Upper lobe of right lung (tissue), 1 donor: ENCODE measurements at regions not wholly inside any gene's neighbourhood (a gene's known extent, or its start where the extent isn't known, plus 50 kb on each side); places are given as distances from the start of the nearest gene placed in this dataset.
A peak's percentile ranks its signal among the peaks of the same experiment; 100 is the strongest.

ENCODE experiments used
- ATAC-seq: fragments of 200-7000 bp; cut with Tn5 transposase; one replicate; pipeline ENCODE4 v1.9.1; 2020; ENCODE audit warnings: mild to moderate bottlenecking, moderate library complexity
- DNase-seq: peaks from one replicate; pipeline ENCODE4 v3.0.0-alpha.2; 2020
- H3K27ac ChIP-seq: fragments of 200-600 bp; one replicate; pipeline ENCODE4 v1.8.0; 2022
- H3K27me3 ChIP-seq: fragments of 200-600 bp; one replicate; pipeline ENCODE4 v1.8.0; 2022; ENCODE audit warnings: mild to moderate bottlenecking
- H3K36me3 ChIP-seq: fragments of 200-600 bp; one replicate; pipeline ENCODE4 v1.8.0; 2022
- H3K4me1 ChIP-seq: fragments of 200-600 bp; one replicate; pipeline ENCODE4 v1.8.0; 2022
- H3K4me3 ChIP-seq: fragments of 200-600 bp; one replicate; pipeline ENCODE4 v1.8.0; 2022; ENCODE audit warnings: mild to moderate bottlenecking
- H3K9me3 ChIP-seq: fragments of 200-600 bp; one replicate; pipeline ENCODE4 v1.8.0; 2022
- intact Hi-C: fragments of 100-400 bp; cut with DNase I; formaldehyde crosslinking; loops from one replicate; pipeline ENCODE4 v1.11.0; 2022
- TF ChIP-seq, protein P1 (sequence below): fragments of 200-600 bp; IDR thresholded peaks from one replicate; pipeline ENCODE4 v1.8.0; 2022; ENCODE audit warnings: antibody characterized with exemption
- donor health status: DM: no; HTN: yes; CAD: no; lungs with severe emphysema.

DNA sequence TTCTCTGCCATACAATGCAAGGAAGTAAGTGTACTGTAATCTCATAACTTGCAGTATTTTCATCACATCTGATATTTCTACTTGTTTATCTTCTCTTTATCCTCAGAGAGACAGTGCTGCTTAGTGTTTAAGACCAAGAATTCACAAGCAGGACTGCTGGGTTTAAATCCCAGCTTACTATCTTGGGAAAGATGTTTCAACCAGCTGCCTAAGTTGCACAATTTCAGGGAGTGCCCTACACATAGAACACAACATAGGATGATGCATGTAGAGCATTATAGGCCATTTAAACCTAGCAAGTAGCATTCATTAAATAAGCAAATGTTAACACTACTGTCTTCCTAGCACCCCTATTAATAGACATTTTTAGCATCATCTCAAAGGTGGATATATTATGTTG, 205.2 kb upstream of the CEP162 start:
- TF ChIP-seq, protein P1, sequence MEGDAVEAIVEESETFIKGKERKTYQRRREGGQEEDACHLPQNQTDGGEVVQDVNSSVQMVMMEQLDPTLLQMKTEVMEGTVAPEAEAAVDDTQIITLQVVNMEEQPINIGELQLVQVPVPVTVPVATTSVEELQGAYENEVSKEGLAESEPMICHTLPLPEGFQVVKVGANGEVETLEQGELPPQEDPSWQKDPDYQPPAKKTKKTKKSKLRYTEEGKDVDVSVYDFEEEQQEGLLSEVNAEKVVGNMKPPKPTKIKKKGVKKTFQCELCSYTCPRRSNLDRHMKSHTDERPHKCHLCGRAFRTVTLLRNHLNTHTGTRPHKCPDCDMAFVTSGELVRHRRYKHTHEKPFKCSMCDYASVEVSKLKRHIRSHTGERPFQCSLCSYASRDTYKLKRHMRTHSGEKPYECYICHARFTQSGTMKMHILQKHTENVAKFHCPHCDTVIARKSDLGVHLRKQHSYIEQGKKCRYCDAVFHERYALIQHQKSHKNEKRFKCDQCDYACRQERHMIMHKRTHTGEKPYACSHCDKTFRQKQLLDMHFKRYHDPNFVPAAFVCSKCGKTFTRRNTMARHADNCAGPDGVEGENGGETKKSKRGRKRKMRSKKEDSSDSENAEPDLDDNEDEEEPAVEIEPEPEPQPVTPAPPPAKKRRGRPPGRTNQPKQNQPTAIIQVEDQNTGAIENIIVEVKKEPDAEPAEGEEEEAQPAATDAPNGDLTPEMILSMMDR = no peak
- Histone ChIP-seq H3K9me3 (no peaks in the 10 kb centered on the region), H3K36me3 (no peaks in the 10 kb centered on the region), H3K4me1 (no peaks in the 10 kb centered on the region), H3K27ac (no peak overlapping the region), H3K27me3 (no peaks in the 10 kb centered on the region), H3K4me3 (no peak overlapping the region)
- intact Hi-C loops = no loop called here
- no peak for DNase-seq
- ATAC-seq = no peak

DNA sequence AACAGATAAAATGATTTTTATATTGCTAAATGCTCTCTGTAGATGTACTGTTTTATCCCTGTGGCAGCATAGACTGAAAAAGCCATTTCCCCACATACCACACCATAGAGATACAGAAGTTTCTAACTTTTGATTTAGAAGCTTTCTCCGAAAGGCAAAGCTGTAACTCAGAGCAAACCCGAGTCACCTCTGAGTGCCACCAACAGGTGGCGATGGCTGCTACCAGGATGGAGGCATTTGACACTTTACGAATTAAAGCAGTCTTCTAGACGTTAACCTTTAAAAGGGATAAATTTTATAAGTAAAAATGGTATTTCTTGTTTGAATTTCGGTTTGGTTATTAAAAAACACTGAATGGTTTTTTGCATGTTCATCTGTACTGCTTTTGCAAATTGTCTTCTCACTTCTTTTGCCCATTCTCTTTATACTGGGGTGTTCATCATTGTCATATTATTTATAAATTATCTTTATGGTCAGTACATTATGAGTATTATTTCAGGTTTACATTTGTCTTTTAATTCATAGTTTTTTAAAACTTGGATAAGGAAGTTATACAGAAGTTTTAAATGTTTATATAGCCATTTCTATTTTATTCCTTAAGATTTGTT, 201.0 kb upstream of the CEP162 start:
- Histone ChIP-seq H3K27ac (no peak overlapping the region), H3K36me3 (no peaks in the 10 kb centered on the region), H3K9me3 (no peaks in the 10 kb centered on the region), H3K27me3 (peaks cover 6% of the 10 kb centered on the region), H3K4me1 (no peaks in the 10 kb centered on the region), H3K4me3 (no peak overlapping the region)
- DNase-seq = peak; percentile 69
- TF ChIP-seq, protein P1 = peak; percentile 66
- ATAC-seq = peak; percentile 71
- intact Hi-C loops = no loop called here

DNA sequence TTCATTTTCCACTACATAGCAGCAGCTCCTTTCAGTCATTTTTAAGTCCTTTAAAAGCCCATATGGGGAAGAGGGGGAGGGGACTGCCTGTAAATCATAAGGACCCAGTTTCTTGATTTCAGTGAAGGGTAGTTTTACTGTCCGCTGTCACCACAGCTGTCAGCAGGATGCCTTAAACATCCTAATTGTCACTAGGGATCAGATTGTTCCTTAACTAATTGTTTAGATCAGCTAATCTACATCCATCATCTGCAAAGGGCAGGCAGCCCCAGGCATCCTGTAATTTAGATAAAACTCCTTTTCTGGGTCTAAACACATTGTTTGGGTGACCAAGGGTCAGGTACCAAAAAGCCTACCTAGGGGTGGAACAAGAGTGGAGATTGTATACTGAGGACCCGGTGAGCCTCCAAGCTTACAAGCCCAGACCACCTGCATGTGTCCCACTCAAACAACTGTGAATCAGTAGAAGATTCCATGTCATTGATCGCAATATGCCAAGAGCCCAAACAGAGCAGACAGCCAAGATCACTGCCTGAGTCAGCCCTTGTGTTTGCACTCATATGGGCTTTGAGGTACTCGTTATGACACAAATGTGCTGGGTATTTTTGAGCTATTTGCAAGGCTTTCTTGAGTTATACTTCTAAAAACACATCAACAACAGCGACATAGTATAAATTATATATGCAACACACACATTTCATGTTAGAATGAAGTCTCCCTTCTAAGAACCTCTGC, 198.7 kb upstream of the CEP162 start:
- Histone ChIP-seq H3K4me3 (no peak overlapping the region), H3K27ac (no peak overlapping the region)
- intact Hi-C loops = no loop called here

DNA sequence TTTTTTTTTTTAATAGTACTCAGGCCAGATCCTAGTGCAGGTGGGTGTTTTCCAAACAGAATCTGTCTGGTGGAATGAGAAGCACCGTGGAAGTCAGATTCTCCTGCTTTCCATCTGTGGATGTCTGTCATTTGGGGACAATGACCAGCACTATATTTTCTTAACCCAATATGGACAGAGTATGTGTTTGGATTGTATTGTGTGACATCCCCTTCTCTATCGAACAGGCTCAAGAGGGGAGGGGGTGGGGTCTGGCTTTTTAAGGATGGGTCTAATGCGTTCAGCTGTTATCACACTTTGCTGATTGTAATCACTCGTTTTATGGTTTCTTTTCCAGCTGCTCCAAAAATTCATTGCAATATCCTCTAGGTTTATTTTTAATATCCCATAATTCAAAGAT, 197.5 kb upstream of the CEP162 start:
- Histone ChIP-seq H3K36me3 (no peaks in the 10 kb centered on the region), H3K27ac (no peak overlapping the region), H3K4me1 (no peaks in the 10 kb centered on the region), H3K9me3 (no peaks in the 10 kb centered on the region), H3K4me3 (no peak overlapping the region), H3K27me3 (peaks cover 6% of the 10 kb centered on the region)
- ATAC-seq = no peak
- intact Hi-C loops = no loop called here
- DNase-seq = no peak
- TF ChIP-seq, protein P1 = no peak

More for the DNA sequence above, 198.7 kb upstream of the CEP162 start:
- Histone ChIP-seq H3K4me1 (no peaks in the 10 kb centered on the region), H3K9me3 (no peaks in the 10 kb centered on the region), H3K36me3 (no peaks in the 10 kb centered on the region), H3K27me3 (peaks cover 6% of the 10 kb centered on the region)
- TF ChIP-seq, protein P1 = no peak
- no peak for DNase-seq
- no peak for ATAC-seq

DNA sequence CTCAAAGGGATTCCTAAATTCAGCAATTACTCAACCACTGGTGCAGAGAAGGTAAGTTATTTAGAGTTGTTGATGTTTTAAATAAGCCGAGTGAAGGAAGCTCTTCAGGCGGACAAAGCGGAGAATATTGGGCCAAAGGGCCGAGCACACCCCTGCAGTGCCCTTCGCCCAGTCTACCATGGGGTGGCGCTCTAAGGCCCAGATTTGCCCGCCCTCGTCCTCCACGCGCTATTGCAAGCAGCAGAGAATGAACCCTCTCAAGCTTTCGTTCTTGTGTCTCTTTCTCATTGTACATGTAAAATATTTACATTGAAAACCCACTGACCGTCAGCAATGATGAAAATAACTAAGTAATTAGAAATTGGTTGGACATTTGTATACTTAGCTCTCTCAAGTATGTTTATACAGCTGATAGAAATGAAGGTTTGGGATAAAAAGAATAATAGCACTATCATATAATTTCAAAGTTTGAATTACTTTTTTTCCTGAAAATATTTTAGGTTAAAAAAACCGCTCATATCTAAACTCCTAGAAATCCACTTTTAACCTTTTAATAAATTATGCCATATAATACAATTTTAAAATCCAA, 195.0 kb upstream of the CEP162 start:
- H3K4me1 ChIP-seq = no peaks in the 10 kb centered on the region
- H3K27ac ChIP-seq = no peak overlapping the region
- peak; percentile 89 for ATAC-seq
- peaks cover 6% of the 10 kb centered on the region for H3K27me3 ChIP-seq
- TF ChIP-seq, protein P1 = peak; percentile 56
- H3K4me3 ChIP-seq = no peak overlapping the region
- no peaks in the 10 kb centered on the region for H3K36me3 ChIP-seq
- DNase-seq = peak; percentile 65
- intact Hi-C loops = no loop called here
- H3K9me3 ChIP-seq = no peaks in the 10 kb centered on the region
